ENCODE measurements at regions not wholly inside any gene's neighbourhood (a gene's known extent, or its start where the extent isn't known, plus 50 kb on each side); places are given as distances from the start of the nearest gene placed in this dataset.

- Mint-ChIP-seq H3K36me3 (ENCODE audit: low read depth, unreplicated experiment) (no peaks in the 10 kb centered on the region), H3K9me3 (ENCODE audit: unreplicated experiment) (no peaks in the 10 kb centered on the region), H3K27me3 (ENCODE audit: unreplicated experiment) (no peaks in the 10 kb centered on the region), H3K4me3 (ENCODE audit: unreplicated experiment) (no peak overlapping the region), H3K27ac (ENCODE audit: unreplicated experiment) (no peak overlapping the region), H3K4me1 (ENCODE audit: unreplicated experiment) (peaks cover 1% of the 10 kb centered on the region)
- no peak for DNase-seq (ENCODE audit: low spot score)
- TF ChIP-seq, protein P1, sequence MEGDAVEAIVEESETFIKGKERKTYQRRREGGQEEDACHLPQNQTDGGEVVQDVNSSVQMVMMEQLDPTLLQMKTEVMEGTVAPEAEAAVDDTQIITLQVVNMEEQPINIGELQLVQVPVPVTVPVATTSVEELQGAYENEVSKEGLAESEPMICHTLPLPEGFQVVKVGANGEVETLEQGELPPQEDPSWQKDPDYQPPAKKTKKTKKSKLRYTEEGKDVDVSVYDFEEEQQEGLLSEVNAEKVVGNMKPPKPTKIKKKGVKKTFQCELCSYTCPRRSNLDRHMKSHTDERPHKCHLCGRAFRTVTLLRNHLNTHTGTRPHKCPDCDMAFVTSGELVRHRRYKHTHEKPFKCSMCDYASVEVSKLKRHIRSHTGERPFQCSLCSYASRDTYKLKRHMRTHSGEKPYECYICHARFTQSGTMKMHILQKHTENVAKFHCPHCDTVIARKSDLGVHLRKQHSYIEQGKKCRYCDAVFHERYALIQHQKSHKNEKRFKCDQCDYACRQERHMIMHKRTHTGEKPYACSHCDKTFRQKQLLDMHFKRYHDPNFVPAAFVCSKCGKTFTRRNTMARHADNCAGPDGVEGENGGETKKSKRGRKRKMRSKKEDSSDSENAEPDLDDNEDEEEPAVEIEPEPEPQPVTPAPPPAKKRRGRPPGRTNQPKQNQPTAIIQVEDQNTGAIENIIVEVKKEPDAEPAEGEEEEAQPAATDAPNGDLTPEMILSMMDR (IDR thresholded peaks at IDR 0.05; ENCODE audit: unreplicated experiment) = no peak
Measured at GRCh38 chr9:90175257-90175656, 467.4 kb downstream of the DIRAS2 start.

DNA sequence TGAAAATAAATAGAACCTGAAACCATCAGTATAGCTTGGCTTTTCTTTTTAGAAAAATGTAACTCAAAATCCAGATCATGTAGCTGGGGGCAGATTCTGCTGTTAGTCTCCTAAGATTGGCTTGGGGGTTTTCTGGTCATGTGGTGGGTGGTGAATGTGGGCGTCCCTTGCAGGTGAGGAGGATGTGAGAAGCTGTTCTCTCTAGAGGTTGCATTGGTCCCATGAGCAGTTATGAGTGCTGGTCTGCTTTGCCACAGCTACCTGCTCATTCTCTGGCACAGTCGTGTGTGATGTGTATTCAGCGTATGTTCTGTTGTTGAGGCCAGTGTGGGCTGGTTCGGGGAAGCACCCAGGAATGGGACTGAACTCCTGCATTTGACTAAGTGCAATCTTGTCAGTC is 466.8 kb downstream of the DIRAS2 start:
- Mint-ChIP-seq H3K9me3 (ENCODE audit: unreplicated experiment) (no peaks in the 10 kb centered on the region), H3K4me1 (ENCODE audit: unreplicated experiment) (peaks cover 7% of the 10 kb centered on the region), H3K36me3 (ENCODE audit: low read depth, unreplicated experiment) (no peaks in the 10 kb centered on the region), H3K27me3 (ENCODE audit: unreplicated experiment) (no peaks in the 10 kb centered on the region), H3K4me3 (ENCODE audit: unreplicated experiment) (no peak overlapping the region), H3K27ac (ENCODE audit: unreplicated experiment) (no peak overlapping the region)
- TF ChIP-seq, protein P1 (IDR thresholded peaks at IDR 0.05; ENCODE audit: unreplicated experiment) = no peak
- DNase-seq (ENCODE audit: low spot score) = no peak

DNA sequence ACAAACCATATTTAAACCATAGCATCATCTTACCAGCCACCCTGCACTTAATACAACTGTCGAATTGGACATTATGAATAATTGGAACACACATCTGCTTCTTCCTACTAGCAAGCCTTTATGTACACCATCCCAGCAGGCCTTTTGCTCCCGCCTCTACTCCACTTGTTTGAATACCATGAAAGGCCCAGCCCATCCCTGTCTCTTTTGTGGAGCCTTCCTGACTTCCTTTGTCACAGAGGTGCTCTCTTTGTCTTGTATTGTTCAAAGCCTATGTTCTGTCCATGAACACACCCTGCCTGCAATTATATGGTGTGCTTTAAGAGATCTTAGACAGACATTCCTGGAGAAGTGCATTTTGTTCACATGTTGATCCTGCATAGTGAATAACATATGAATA is 465.7 kb downstream of the DIRAS2 start:
- no peak for DNase-seq (ENCODE audit: low spot score)
- H3K4me1 Mint-ChIP-seq (ENCODE audit: unreplicated experiment) = peaks cover 8% of the 10 kb centered on the region
- H3K27ac Mint-ChIP-seq (ENCODE audit: unreplicated experiment) = no peak overlapping the region
- H3K4me3 Mint-ChIP-seq (ENCODE audit: unreplicated experiment) = no peak overlapping the region
- TF ChIP-seq, protein P1 (IDR thresholded peaks at IDR 0.05; ENCODE audit: unreplicated experiment) = no peak
- H3K27me3 Mint-ChIP-seq (ENCODE audit: unreplicated experiment) = no peaks in the 10 kb centered on the region
- no peaks in the 10 kb centered on the region for H3K36me3 Mint-ChIP-seq (ENCODE audit: low read depth, unreplicated experiment)
- H3K9me3 Mint-ChIP-seq (ENCODE audit: unreplicated experiment) = no peaks in the 10 kb centered on the region

GRCh38 chr9:90180381-90180780 is 462.2 kb downstream of the DIRAS2 start:
- H3K4me3 Mint-ChIP-seq (ENCODE audit: unreplicated experiment) = no peak overlapping the region
- H3K36me3 Mint-ChIP-seq (ENCODE audit: low read depth, unreplicated experiment) = no peaks in the 10 kb centered on the region
- no peaks in the 10 kb centered on the region for H3K9me3 Mint-ChIP-seq (ENCODE audit: unreplicated experiment)
- H3K27me3 Mint-ChIP-seq (ENCODE audit: unreplicated experiment) = no peaks in the 10 kb centered on the region
- peak overlapping the region; percentile 50 for H3K27ac Mint-ChIP-seq (ENCODE audit: unreplicated experiment)
- H3K4me1 Mint-ChIP-seq (ENCODE audit: unreplicated experiment) = peaks cover 8% of the 10 kb centered on the region
- DNase-seq (ENCODE audit: low spot score) = no peak
- TF ChIP-seq, protein P1 (IDR thresholded peaks at IDR 0.05; ENCODE audit: unreplicated experiment) = no peak

- peaks cover 3% of the 10 kb centered on the region for H3K36me3 Mint-ChIP-seq (ENCODE audit: low read depth, unreplicated experiment)
- DNase-seq (ENCODE audit: low spot score) = no peak
- H3K27me3 Mint-ChIP-seq (ENCODE audit: unreplicated experiment) = peaks cover 1% of the 10 kb centered on the region
- no peaks in the 10 kb centered on the region for H3K9me3 Mint-ChIP-seq (ENCODE audit: unreplicated experiment)
- no peak overlapping the region for H3K4me3 Mint-ChIP-seq (ENCODE audit: unreplicated experiment)
- no peaks in the 10 kb centered on the region for H3K4me1 Mint-ChIP-seq (ENCODE audit: unreplicated experiment)
- no peak overlapping the region for H3K27ac Mint-ChIP-seq (ENCODE audit: unreplicated experiment)
- TF ChIP-seq, protein P1 (IDR thresholded peaks at IDR 0.05; ENCODE audit: unreplicated experiment) = no peak
Measured at GRCh38 chr9:90188656-90189055, 454.0 kb downstream of the DIRAS2 start.

Data from endothelial cell (in vitro differentiated cells).